Activated CD4-positive, alpha-beta memory T cell treated with anti-CD3 and anti-CD28 coated beads, Interleukin-2, amount 10 ng/mL, durations not matched to agents 7 days and 5 days (primary cell): ENCODE measurements at regions not wholly inside any gene's neighbourhood (a gene's known extent, or its start where the extent isn't known, plus 50 kb on each side); places are given as distances from the start of the nearest gene placed in this dataset.

Source experiments
- CTCF ChIA-PET: fragments of 350-600 bp; sonication (Branson Sonifier 250); formaldehyde crosslinking; loops from one replicate; lab custom pipeline; 2021; ENCODE audit warnings: antibody characterized with exemption, inconsistent platforms; lab: Charles Lee
- POLR2A ChIA-PET: fragments of 350-600 bp; sonication (Branson Sonifier 250); formaldehyde crosslinking; loops from one replicate; lab custom pipeline; 2021; ENCODE audit warnings: antibody characterized with exemption; lab: Charles Lee
- DNase-seq: peaks from one replicate; pipeline ENCODE4 v3.0.0-alpha.2; 2020
- H3K27ac Mint-ChIP-seq: one replicate; pipeline ENCODE4 v1.8.0; 2021; ENCODE audit warnings: mild to moderate bottlenecking, mixed read lengths
- H3K27me3 Mint-ChIP-seq: one replicate; pipeline ENCODE4 v1.8.0; 2021; ENCODE audit warnings: mixed read lengths
- H3K36me3 Mint-ChIP-seq: one replicate; pipeline ENCODE4 v1.8.0; 2021; ENCODE audit warnings: low read depth, mixed read lengths
- H3K4me1 Mint-ChIP-seq: one replicate; pipeline ENCODE4 v1.8.0; 2021; ENCODE audit warnings: mixed read lengths
- H3K4me3 Mint-ChIP-seq: one replicate; pipeline ENCODE4 v1.8.0; 2021; ENCODE audit warnings: mild to moderate bottlenecking, mixed read lengths
- H3K9me3 Mint-ChIP-seq: one replicate; pipeline ENCODE4 v1.8.0; 2021; ENCODE audit warnings: mixed read lengths

GRCh38 chr17:77399319-77399957, 258.7 kb downstream of the SEC14L1 start:
- peak overlapping the region; percentile 83 for H3K4me3 Mint-ChIP-seq
- peaks cover 88% of the 10 kb centered on the region for H3K4me1 Mint-ChIP-seq
- peaks cover 59% of the 10 kb centered on the region for H3K36me3 Mint-ChIP-seq
- H3K27me3 Mint-ChIP-seq, result no peaks in the 10 kb centered on the region
- no peaks in the 10 kb centered on the region for H3K9me3 Mint-ChIP-seq
- CTCF ChIA-PET, result interaction anchor here (0.8 to 4.0 kb wide), 31 partner anchors 9 to 620 kb away, joined by 3 to 98 read pairs (median 8); no protein-coding TSS in a partner anchor
- H3K27ac Mint-ChIP-seq, result peak overlapping the region; percentile 94
- no peak for DNase-seq
- POLR2A ChIA-PET, result interaction anchor here (1.2 to 9.5 kb wide), 20 partner anchors 9 to 105 kb away, joined by 3 to 140 read pairs (median 10); no protein-coding TSS in a partner anchor

- Mint-ChIP-seq H3K4me1 (peaks cover 92% of the 10 kb centered on the region), H3K36me3 (peaks cover 68% of the 10 kb centered on the region), H3K4me3 (peak overlapping the region; percentile 83), H3K27me3 (no peaks in the 10 kb centered on the region), H3K9me3 (no peaks in the 10 kb centered on the region), H3K27ac (peak overlapping the region; percentile 94)
- peak; percentile 81 for DNase-seq
- ChIA-PET POLR2A (interaction anchor here (0.7 to 9.5 kb wide), 31 partner anchors 9 to 104 kb away, joined by 3 to 140 read pairs (median 6); no protein-coding TSS in a partner anchor), CTCF (interaction anchor here (0.7 to 4.0 kb wide), 39 partner anchors 10 to 619 kb away, joined by 3 to 98 read pairs (median 7); no protein-coding TSS in a partner anchor)
Observed at GRCh38 chr17:77400445-77400870, 259.7 kb downstream of the SEC14L1 start.

GRCh38 chr17:77402159-77402731, 261.5 kb downstream of the SEC14L1 start:
- H3K36me3 Mint-ChIP-seq, result peaks cover 70% of the 10 kb centered on the region
- CTCF ChIA-PET, result interaction anchor here (1.1 to 4.0 kb wide), 4 partner anchors 12 to 93 kb away, joined by 3 to 98 read pairs (median 14); no protein-coding TSS in a partner anchor
- no peaks in the 10 kb centered on the region for H3K27me3 Mint-ChIP-seq
- peak overlapping the region; percentile 43 for H3K4me3 Mint-ChIP-seq
- no peak for DNase-seq
- no peaks in the 10 kb centered on the region for H3K9me3 Mint-ChIP-seq
- POLR2A ChIA-PET, result interaction anchor here (0.9 to 9.5 kb wide), 6 partner anchors 12 to 49 kb away, joined by 4 to 140 read pairs (median 20); no protein-coding TSS in a partner anchor
- H3K4me1 Mint-ChIP-seq, result peaks cover 97% of the 10 kb centered on the region
- peak overlapping the region; percentile 94 for H3K27ac Mint-ChIP-seq

- peaks cover 96% of the 10 kb centered on the region for H3K4me1 Mint-ChIP-seq
Observed at GRCh38 chr17:77403854-77404253, 263.1 kb downstream of the SEC14L1 start.

GRCh38 chr17:77404812-77405581, 264.2 kb downstream of the SEC14L1 start:
- CTCF ChIA-PET, result interaction anchor here (0.7 to 2.2 kb wide), 7 partner anchors 13 to 80 kb away, joined by 3 to 12 read pairs (median 4); no protein-coding TSS in a partner anchor
- Mint-ChIP-seq H3K27ac (peak overlapping the region; percentile 94), H3K9me3 (no peaks in the 10 kb centered on the region), H3K36me3 (peaks cover 73% of the 10 kb centered on the region), H3K4me1 (peaks cover 95% of the 10 kb centered on the region), H3K4me3 (peak overlapping the region; percentile 92), H3K27me3 (no peaks in the 10 kb centered on the region)
- DNase-seq, result peak; percentile 91
- POLR2A ChIA-PET, result interaction anchor here (0.7 to 9.5 kb wide), 22 partner anchors 14 to 552 kb away, joined by 3 to 140 read pairs (median 7); no protein-coding TSS in a partner anchor

More at GRCh38 chr17:77403854-77404253, 263.1 kb downstream of the SEC14L1 start:
- Mint-ChIP-seq H3K36me3 (peaks cover 70% of the 10 kb centered on the region), H3K4me3 (peak overlapping the region; percentile 92), H3K9me3 (no peaks in the 10 kb centered on the region), H3K27me3 (no peaks in the 10 kb centered on the region), H3K27ac (peak overlapping the region; percentile 94)
- CTCF ChIA-PET, result interaction anchor here (0.8 to 1.6 kb wide), 5 partner anchors 13 to 91 kb away, joined by 3 read pairs; no protein-coding TSS in a partner anchor
- POLR2A ChIA-PET, result interaction anchor here (0.6 to 9.5 kb wide), 9 partner anchors 13 to 71 kb away, joined by 3 to 140 read pairs (median 5); no protein-coding TSS in a partner anchor
- DNase-seq, result no peak

- Mint-ChIP-seq H3K9me3 (no peaks in the 10 kb centered on the region), H3K27me3 (no peaks in the 10 kb centered on the region), H3K36me3 (peaks cover 71% of the 10 kb centered on the region), H3K27ac (peak overlapping the region; percentile 94), H3K4me3 (peak overlapping the region; percentile 92), H3K4me1 (peaks cover 95% of the 10 kb centered on the region)
- DNase-seq, result no peak
- ChIA-PET POLR2A (interaction anchor here (1.0 to 9.5 kb wide), 18 partner anchors 10 to 75 kb away, joined by 3 to 140 read pairs (median 7); no protein-coding TSS in a partner anchor), CTCF (interaction anchor here (0.6 to 2.2 kb wide), 5 partner anchors 16 to 784 kb away, joined by 3 to 12 read pairs (median 7); no protein-coding TSS in a partner anchor)
Observed at GRCh38 chr17:77405867-77406732, 265.3 kb downstream of the SEC14L1 start.

- ChIA-PET CTCF (interaction anchor here (1.1 to 1.2 kb wide), 2 partner anchors 13 to 22 kb away, joined by 3 read pairs; no protein-coding TSS in a partner anchor), POLR2A (interaction anchor here (1.3 to 9.5 kb wide), 4 partner anchors 17 to 43 kb away, joined by 3 to 78 read pairs (median 26); no protein-coding TSS in a partner anchor)
- Mint-ChIP-seq H3K27me3 (no peaks in the 10 kb centered on the region), H3K4me1 (peaks cover 94% of the 10 kb centered on the region), H3K9me3 (no peaks in the 10 kb centered on the region), H3K4me3 (peak overlapping the region; percentile 0), H3K36me3 (peaks cover 68% of the 10 kb centered on the region), H3K27ac (peak overlapping the region; percentile 94)
- no peak for DNase-seq
Observed at GRCh38 chr17:77407321-77408277, 266.8 kb downstream of the SEC14L1 start.

- peak overlapping the region; percentile 0 for H3K4me3 Mint-ChIP-seq
- H3K27ac Mint-ChIP-seq, result peak overlapping the region; percentile 94
- peaks cover 68% of the 10 kb centered on the region for H3K36me3 Mint-ChIP-seq
- H3K4me1 Mint-ChIP-seq, result peaks cover 94% of the 10 kb centered on the region
- no peaks in the 10 kb centered on the region for H3K9me3 Mint-ChIP-seq
- DNase-seq, result no peak
- ChIA-PET CTCF (interaction anchor here (1.1 to 3.9 kb wide), 3 partner anchors 8 to 22 kb away, joined by 3 to 30 read pairs (median 3); no protein-coding TSS in a partner anchor), POLR2A (interaction anchor here (1.3 to 9.5 kb wide), 7 partner anchors 12 to 43 kb away, joined by 3 to 78 read pairs (median 15); no protein-coding TSS in a partner anchor)
- no peaks in the 10 kb centered on the region for H3K27me3 Mint-ChIP-seq
Observed at GRCh38 chr17:77408284-77408683, 267.5 kb downstream of the SEC14L1 start.

- peak; percentile 58 for DNase-seq
- no peaks in the 10 kb centered on the region for H3K27me3 Mint-ChIP-seq
- peaks cover 87% of the 10 kb centered on the region for H3K4me1 Mint-ChIP-seq
- CTCF ChIA-PET, result interaction anchor here (0.7 to 3.9 kb wide), 9 partner anchors 9 to 78 kb away, joined by 3 to 30 read pairs (median 4); no protein-coding TSS in a partner anchor
- H3K36me3 Mint-ChIP-seq, result peaks cover 64% of the 10 kb centered on the region
- H3K9me3 Mint-ChIP-seq, result no peaks in the 10 kb centered on the region
- H3K4me3 Mint-ChIP-seq, result peak overlapping the region; percentile 33
- peak overlapping the region; percentile 71 for H3K27ac Mint-ChIP-seq
- POLR2A ChIA-PET, result interaction anchor here (0.8 to 9.5 kb wide), 15 partner anchors 9 to 77 kb away, joined by 3 to 78 read pairs (median 6); no protein-coding TSS in a partner anchor
Observed at GRCh38 chr17:77409282-77410161, 268.8 kb downstream of the SEC14L1 start.
